Esophagus squamous epithelium (tissue), 4 donors: ENCODE measurements at regions not wholly inside any gene's neighbourhood (a gene's known extent, or its start where the extent isn't known, plus 50 kb on each side); places are given as distances from the start of the nearest gene placed in this dataset.

ENCODE experiments used
- POLR2A ChIP-seq, 4 donors: fragments of 450-650 bp; IDR thresholded peaks; one replicate each; pipeline ENCODE4 v1.6.1; 2017; ENCODE audit warnings: antibody characterized with exemption in 4 of 4, mild to moderate bottlenecking in 4 of 4, moderate library complexity in 3 of 4
- TF ChIP-seq, protein P1 (sequence below), 6 experiments: fragments of 450-650 bp in 4 of 6; fragments of 200-600 bp in 2 of 6; sonication (generic) in 2 of 6; IDR thresholded peaks; one replicate each; pipeline ENCODE4 v1.5.1; 2016 to 2019; ENCODE audit warnings: antibody characterized with exemption in 6 of 6, mild to moderate bottlenecking in 4 of 6, moderate library complexity in 4 of 6

DNA sequence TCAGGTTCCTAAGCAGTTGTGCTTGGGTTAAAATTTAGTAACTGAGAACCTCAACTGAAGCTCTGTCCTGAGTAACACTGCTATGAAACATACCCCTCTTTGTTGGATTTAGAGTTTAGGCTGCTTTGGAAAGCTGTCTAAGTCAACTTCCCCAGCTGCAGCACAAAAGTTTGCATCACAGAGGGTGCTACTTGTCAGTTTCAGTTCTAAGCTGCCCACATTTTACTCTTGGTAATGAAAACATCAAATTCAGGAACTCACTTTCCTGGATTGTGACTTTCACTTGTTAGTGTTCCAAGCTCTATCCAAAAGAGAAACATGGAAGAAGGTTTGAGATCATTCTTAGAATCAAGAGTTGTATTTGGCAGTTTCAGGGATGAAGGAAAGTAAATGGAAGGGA, 191.7 kb upstream of the NFIA start:
- no peak for TF ChIP-seq POLR2A (IDR thresholded peaks at IDR 0.05)
- TF ChIP-seq, protein P1, sequence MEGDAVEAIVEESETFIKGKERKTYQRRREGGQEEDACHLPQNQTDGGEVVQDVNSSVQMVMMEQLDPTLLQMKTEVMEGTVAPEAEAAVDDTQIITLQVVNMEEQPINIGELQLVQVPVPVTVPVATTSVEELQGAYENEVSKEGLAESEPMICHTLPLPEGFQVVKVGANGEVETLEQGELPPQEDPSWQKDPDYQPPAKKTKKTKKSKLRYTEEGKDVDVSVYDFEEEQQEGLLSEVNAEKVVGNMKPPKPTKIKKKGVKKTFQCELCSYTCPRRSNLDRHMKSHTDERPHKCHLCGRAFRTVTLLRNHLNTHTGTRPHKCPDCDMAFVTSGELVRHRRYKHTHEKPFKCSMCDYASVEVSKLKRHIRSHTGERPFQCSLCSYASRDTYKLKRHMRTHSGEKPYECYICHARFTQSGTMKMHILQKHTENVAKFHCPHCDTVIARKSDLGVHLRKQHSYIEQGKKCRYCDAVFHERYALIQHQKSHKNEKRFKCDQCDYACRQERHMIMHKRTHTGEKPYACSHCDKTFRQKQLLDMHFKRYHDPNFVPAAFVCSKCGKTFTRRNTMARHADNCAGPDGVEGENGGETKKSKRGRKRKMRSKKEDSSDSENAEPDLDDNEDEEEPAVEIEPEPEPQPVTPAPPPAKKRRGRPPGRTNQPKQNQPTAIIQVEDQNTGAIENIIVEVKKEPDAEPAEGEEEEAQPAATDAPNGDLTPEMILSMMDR (IDR thresholded peaks at IDR 0.05): no peak
